Stimulated activated naive CD4-positive, alpha-beta T cell treated with Interleukin-2 at 50 U/mL for 16 hours (primary cell): ENCODE measurements at regions not wholly inside any gene's neighbourhood (a gene's known extent, or its start where the extent isn't known, plus 50 kb on each side); places are given as distances from the start of the nearest gene placed in this dataset.

Source experiments
- DNase-seq: peaks from one replicate; lab custom pipeline; 2025; lab: John Stamatoyannopoulos, UW

DNA sequence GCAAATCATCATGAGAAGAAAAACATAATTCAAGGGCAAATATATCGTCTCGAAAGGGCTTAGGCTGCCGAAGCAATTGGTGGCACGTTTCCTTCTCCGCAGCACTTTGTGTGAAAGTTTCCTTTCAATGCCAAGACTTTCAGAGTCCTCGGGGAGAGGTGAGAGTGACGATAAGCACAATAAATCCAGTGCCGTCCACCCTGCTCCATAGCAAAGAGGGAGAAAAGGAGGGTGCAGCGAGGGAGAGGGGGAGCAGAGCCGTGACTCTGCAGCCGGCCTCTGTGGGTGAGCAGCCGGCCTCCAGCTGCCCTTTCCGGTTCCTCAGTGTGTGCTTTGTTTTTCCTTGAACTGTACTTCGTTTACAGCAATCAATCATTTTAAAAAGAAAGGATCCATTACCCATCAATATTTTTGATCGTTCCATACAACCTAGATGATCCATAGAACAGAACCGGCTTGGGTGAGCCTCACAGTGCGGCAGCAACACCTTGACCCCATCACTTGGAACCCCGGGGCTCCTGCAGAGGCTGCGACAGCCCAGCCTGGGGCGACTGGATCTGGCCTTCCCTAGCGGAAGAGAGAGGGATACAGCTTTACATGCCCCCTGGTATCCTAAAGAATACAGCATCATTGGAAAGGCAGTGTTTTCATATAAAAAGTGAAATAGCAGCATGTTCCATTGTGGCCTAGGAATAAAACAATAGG, 247.0 kb upstream of the IRX4 start:
- DNase-seq: no peak

GRCh38 chr5:2128686-2129355, 246.1 kb upstream of the IRX4 start:
- DNase-seq: no peak

- DNase-seq: no peak
These were observed 243.8 kb upstream of the IRX4 start for GRCh38 chr5:2126512-2126911.

- no peak for DNase-seq
These were observed 243.2 kb upstream of the IRX4 start for GRCh38 chr5:2125901-2126265.

DNA sequence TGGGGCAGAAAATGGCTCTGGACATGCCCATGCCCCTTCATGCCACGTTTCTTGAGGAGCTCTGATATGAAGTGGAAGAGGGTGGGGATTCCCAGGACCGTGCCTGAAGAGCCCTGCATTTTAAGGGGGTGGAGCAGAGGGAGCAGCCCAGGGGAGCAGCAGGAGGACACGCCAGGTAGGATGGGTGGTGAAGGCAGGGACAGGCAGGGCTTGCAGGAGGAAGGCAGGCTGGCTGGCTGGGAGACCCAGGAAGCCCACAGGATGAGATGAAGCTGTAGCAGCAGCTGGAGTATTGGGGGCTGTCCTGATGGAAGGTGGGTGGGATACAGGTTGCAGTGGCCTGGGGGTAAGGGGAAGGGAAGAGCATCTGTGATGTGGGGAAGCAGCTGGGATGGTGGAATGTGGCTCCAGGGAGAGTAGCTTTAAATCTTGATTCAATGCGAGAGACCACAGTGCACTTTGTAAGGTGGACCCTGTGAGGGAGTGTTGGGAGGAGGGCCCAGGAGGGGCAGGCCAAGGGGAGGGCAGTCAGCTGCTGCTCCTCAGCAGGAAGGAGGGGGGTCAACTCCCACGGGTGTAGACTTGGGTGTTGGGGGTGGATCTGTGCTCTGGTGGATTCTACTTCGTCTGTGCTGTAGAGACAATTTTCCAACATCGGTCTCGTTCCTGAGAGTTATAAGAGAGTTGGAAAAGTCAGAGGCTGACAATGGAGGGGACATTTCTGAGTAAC, 242.6 kb upstream of the IRX4 start:
- no peak for DNase-seq

DNA sequence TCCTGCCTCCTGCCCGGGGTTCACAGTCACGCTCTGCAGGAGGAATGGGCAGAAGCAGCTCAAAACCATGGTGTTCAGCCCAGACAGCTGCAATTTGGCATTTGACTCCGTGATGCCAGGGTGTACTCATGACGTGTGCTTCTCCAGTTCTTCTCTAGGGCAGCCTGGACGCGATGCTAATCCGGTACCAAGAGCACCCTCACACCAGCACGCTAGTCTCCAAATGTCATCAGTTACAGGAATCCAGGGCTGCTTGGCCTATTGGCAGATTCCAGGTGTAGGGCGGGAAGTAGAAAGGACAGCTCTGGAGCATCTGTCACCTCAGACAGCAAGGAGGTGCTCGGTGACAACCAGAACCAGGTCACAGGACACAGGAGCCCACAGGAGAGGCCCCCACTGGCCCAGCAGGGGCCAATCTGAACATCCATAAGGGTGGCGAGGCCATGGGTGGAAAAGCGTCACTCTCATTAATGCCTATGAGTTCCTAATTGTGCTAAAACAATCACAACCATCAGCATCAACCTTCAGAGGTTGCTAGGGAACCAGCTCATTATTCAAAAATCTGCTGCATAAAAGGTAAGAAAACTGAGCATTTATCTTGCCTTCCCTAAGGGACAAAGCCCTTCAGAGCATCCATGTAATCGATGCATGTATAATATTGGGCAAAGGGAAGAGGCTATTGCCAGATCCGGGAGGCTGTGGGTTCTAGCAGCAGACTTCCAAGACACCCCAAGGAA, 241.9 kb upstream of the IRX4 start:
- DNase-seq: no peak

GRCh38 chr5:2123874-2124273, 241.1 kb upstream of the IRX4 start:
- no peak for DNase-seq

GRCh38 chr5:2120361-2120760, 237.6 kb upstream of the IRX4 start:
- DNase-seq: no peak

DNA sequence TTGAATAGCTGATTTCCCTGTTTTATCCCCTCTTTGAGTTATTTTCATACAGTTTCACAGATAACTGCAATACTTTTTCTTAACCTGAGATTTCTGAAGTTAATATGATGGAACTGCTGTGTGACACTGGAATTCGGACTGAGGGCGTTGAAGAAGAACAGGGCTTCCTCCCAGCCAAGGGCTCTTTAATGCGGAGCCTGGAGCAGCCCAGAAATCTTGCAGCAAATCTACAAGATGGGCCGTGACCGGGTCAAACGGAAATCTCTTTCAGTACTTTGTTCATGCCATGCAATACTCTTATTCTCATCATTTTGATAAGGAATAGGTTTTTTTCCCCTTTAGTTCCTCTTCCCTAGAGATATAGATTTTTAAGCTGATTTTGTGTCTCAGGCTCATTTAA, 236.8 kb upstream of the IRX4 start:
- no peak for DNase-seq

GRCh38 chr5:2113348-2114131, 230.8 kb upstream of the IRX4 start:
- no peak for DNase-seq

DNA sequence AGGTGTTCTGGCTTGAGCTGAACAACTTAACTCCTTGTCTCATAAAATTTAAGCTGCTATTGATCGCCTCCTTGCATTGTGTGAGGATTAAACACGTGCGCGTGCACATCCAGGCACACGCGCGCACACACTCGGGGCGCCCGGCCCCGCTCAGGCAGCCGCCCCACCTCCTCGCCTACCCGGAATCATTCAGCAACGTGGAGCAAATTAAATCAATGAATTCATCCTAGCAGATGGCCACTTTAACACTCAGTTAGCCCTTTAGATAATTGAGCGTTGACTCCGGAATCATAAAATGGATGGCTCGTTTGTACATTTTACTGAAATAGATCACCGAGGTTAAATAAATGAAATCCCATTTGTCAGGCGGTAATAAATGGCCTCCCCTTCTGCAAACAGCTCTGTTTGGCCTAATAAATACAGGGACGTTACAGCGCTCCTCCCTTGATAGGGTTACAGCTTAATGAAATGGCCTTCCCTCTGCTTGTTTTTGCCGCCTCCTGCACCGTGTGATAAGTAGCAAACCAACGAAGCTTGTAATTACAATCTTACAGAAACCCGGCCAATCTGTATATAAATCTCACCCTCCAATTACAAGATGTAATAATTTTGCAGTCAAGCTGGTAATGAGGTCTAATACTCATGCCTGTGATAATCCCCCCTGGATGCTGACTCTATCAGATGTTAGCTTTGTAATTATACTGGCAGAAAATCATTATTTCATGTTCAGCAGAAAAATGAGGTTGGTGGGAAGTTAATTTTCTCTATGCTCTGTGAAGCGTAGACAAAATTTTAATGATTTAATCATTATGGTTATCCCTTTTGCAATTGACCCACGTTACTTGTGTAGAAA, 229.7 kb upstream of the IRX4 start:
- no peak for DNase-seq

DNA sequence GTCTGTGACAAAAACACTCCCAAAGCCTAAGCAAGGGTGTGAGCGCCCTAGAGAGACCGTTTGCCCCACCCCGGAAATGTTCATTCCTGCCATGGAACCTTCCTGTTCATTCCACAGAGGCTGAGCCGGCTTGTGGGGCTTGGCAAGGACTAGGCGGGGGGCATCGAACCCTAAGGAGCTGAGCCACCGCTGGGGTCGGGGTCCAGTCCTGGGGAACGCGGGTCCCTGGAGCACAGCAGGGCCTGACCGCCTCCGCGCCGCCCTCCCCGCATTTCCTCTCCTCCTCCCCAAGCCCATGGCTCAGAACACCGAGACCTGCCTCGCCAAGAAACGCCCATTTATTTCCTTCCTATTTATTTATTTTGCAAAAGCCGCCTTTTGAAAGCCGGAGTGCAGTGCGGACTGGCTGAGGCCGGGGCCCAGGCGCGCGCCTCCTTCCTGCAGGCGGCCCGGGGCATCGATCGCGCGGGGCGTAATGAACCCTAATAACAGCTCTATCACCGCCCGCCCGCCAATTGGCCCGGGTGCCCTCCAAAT, 228.9 kb upstream of the IRX4 start:
- DNase-seq: no peak

- DNase-seq: no peak
These were observed 228.3 kb upstream of the IRX4 start for GRCh38 chr5:2110934-2111462.

DNA sequence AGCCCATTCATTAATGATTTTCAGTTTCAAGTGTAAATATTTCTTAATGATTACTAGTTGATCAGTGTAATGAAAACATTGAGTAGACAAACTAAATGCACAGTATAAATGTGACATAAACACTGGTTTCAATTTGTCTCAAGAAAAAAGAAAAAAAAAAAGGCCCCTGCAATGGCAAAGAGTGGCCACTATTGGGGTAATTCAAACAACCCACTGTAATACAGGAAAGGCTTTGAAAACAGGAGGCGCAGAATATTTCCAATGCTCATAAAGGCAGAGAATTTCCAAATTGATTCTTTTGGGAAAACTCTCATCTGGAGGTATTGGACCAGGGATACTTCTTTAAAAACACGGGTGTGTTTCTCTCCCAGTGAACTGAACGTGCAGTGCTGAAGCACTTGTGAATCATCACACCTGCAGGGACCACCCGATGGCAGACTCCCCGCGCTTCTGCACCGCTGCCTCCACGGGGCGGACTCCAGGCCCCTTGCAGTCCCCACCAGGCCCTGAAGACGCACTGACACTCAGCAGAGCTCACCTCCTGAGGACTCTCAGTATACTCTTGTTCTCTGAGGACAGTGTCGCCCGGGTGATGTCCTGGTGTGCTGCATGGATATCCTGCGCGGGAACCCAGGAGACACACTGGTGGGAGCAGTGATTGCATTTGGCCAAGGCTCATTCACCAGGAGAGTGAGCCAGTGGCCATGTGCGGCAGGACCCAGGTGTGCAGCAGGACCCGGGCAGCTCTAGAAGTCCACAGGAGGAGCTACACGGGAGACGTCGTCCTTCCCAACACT, 227.6 kb upstream of the IRX4 start:
- DNase-seq: no peak

DNA sequence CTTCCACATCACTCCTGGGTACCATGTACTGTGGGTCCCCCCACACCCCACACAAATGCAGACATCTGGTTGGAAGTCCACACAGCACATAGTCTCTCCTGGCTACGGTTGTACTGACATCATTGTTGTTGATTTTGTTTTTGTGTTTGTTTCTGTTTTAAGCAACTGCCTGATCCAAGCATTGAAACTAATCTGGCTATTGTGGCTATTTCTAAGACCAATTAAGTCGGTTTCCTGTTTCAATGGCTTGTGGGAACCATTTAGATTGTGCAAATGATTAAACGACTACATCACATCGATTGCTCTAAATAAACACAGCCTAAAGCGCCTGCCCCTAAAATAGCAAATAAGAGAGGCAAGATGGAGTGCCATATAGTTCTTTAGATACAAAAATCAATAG, 226.8 kb upstream of the IRX4 start:
- no peak for DNase-seq

GRCh38 chr5:2106721-2107120, 224.0 kb upstream of the IRX4 start:
- no peak for DNase-seq

GRCh38 chr5:2105141-2105540, 222.4 kb upstream of the IRX4 start:
- DNase-seq: no peak

GRCh38 chr5:2103940-2104339, 221.2 kb upstream of the IRX4 start:
- no peak for DNase-seq
